ENCODE measurements at regions not wholly inside any gene's neighbourhood (a gene's known extent, or its start where the extent isn't known, plus 50 kb on each side); places are given as distances from the start of the nearest gene placed in this dataset.

DNA sequence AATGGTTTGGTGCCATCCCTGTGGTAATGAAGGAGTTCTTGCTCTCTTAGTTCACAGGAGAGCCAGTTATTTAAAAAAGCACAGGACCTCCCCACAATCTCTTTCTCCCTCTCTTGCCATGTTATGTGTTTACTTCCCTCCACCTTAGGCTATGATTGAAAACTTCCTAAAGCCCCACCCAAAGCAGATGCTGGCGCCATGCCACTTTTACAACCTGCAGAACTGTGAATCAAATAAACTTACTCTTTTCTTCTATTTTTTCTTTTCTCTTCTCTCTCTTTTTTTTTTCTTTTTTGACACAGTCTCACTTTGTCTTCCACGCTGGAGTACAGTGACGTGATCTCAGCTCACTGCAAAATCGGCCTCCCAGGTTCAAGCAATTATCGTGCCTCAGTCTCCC, 508.4 kb upstream of the EPHA7 start:
- TF ChIP-seq CTCF (IDR thresholded peaks at IDR 0.05) = no peak
- no peak for TF ChIP-seq POLR2A (IDR thresholded peaks at IDR 0.05)
